ENCODE measurements at regions not wholly inside any gene's neighbourhood (a gene's known extent, or its start where the extent isn't known, plus 50 kb on each side); places are given as distances from the start of the nearest gene placed in this dataset.

- no peak overlapping the region for H3K4me3 ChIP-seq
- ATAC-seq (no peak), DNase-seq (no peak)
- no peaks in the 10 kb centered on the region for H3K9me3 ChIP-seq
- no peaks in the 10 kb centered on the region for H3K27me3 ChIP-seq
- no peaks in the 10 kb centered on the region for H3K36me3 ChIP-seq
- H3K4me1 ChIP-seq, result no peaks in the 10 kb centered on the region
- 50% methylated on average over 3 of the region's 3 CpGs for WGBS (ENCODE audit: insufficient coverage, low coverage, low lambda C conversion rate, missing lambda C conversion rate)
- intact Hi-C loops (cut with DNase I), result no loop called here
- no peak overlapping the region for H3K27ac ChIP-seq
- TF ChIP-seq POLR2A (IDR thresholded peaks at IDR 0.05) (no peak), CTCF (IDR thresholded peaks at IDR 0.05) (no peak)
Measured at GRCh38 chrX:150012647-150013381, 74.5 kb upstream of the EOLA2 start.

GRCh38 chrX:150014525-150014924, 76.2 kb upstream of the EOLA2 start:
- WGBS (ENCODE audit: insufficient coverage, low coverage, low lambda C conversion rate, missing lambda C conversion rate), result 48% methylated on average over 1 of the region's 1 CpG
- no peaks in the 10 kb centered on the region for H3K27me3 ChIP-seq
- no peaks in the 10 kb centered on the region for H3K4me1 ChIP-seq
- TF ChIP-seq CTCF (IDR thresholded peaks at IDR 0.05) (no peak), POLR2A (IDR thresholded peaks at IDR 0.05) (no peak)
- no peak overlapping the region for H3K27ac ChIP-seq
- no peaks in the 10 kb centered on the region for H3K36me3 ChIP-seq
- no peak for DNase-seq
- intact Hi-C loops (cut with DNase I), result no loop called here
- no peak for ATAC-seq
- H3K9me3 ChIP-seq, result no peaks in the 10 kb centered on the region
- H3K4me3 ChIP-seq, result no peak overlapping the region

- Histone ChIP-seq H3K27ac (no peak overlapping the region), H3K4me3 (no peak overlapping the region), H3K27me3 (no peaks in the 10 kb centered on the region), H3K36me3 (no peaks in the 10 kb centered on the region), H3K4me1 (no peaks in the 10 kb centered on the region), H3K9me3 (no peaks in the 10 kb centered on the region)
- intact Hi-C loops (cut with DNase I), result no loop called here
- WGBS (ENCODE audit: insufficient coverage, low coverage, low lambda C conversion rate, missing lambda C conversion rate), result 22% methylated on average over 1 of the region's 1 CpG
- no peak for ATAC-seq
- DNase-seq, result no peak
- TF ChIP-seq POLR2A (IDR thresholded peaks at IDR 0.05) (no peak), CTCF (IDR thresholded peaks at IDR 0.05) (no peak)
Measured at GRCh38 chrX:150017868-150018267, 79.6 kb upstream of the EOLA2 start.

GRCh38 chrX:150018931-150019361, 80.7 kb upstream of the EOLA2 start:
- WGBS (ENCODE audit: insufficient coverage, low coverage, low lambda C conversion rate, missing lambda C conversion rate), result no CpG with 5 or more reads among the region's 2 CpGs
- Histone ChIP-seq H3K27ac (no peak overlapping the region), H3K4me3 (no peak overlapping the region), H3K36me3 (no peaks in the 10 kb centered on the region), H3K9me3 (no peaks in the 10 kb centered on the region), H3K27me3 (no peaks in the 10 kb centered on the region), H3K4me1 (no peaks in the 10 kb centered on the region)
- intact Hi-C loops (cut with DNase I), result no loop called here
- DNase-seq, result no peak
- peak; percentile 28 to 81 (median 42) for ATAC-seq
- TF ChIP-seq CTCF (IDR thresholded peaks at IDR 0.05) (peak in 1 of 4 donors; percentile 14), POLR2A (IDR thresholded peaks at IDR 0.05) (no peak)

Measured in right lobe of liver (tissue), 6 donors.